22Rv1 (cell line): ENCODE measurements at regions not wholly inside any gene's neighbourhood (a gene's known extent, or its start where the extent isn't known, plus 50 kb on each side); places are given as distances from the start of the nearest gene placed in this dataset.

Experiments
- ZFX ChIP-seq: fragments of 450-650 bp; IDR thresholded peaks from 2 replicates; pipeline ENCODE4 v1.6.1; 2017; ENCODE audit warnings: antibody characterized with exemption, borderline replicate concordance
- TF ChIP-seq, protein P1 (sequence below): fragments of 450-650 bp; IDR thresholded peaks from 2 replicates; pipeline ENCODE4 v1.5.1; 2017; ENCODE audit warnings: mild to moderate bottlenecking

DNA sequence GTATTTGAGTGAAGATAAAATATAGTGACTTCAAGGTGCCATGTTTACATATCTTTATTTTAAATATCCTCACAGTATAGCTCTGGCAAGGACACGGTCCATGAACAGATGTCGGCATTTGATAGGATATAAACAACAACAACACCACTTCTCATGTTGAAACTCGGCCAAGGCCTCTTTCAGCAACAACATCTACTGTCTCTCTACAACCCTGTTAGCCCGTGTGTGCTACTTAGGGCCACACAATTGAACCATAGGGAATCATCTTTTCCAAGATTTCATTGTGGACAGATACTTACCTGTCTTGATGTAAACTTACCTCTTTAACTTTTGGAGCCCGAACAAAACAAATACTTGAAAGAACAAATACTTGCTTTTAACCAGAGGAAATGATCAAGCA lies 168.7 kb upstream of the SSTR1 start:
- TF ChIP-seq, protein P1, sequence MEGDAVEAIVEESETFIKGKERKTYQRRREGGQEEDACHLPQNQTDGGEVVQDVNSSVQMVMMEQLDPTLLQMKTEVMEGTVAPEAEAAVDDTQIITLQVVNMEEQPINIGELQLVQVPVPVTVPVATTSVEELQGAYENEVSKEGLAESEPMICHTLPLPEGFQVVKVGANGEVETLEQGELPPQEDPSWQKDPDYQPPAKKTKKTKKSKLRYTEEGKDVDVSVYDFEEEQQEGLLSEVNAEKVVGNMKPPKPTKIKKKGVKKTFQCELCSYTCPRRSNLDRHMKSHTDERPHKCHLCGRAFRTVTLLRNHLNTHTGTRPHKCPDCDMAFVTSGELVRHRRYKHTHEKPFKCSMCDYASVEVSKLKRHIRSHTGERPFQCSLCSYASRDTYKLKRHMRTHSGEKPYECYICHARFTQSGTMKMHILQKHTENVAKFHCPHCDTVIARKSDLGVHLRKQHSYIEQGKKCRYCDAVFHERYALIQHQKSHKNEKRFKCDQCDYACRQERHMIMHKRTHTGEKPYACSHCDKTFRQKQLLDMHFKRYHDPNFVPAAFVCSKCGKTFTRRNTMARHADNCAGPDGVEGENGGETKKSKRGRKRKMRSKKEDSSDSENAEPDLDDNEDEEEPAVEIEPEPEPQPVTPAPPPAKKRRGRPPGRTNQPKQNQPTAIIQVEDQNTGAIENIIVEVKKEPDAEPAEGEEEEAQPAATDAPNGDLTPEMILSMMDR: no peak
- no peak for TF ChIP-seq ZFX
